ENCODE measurements at regions not wholly inside any gene's neighbourhood (a gene's known extent, or its start where the extent isn't known, plus 50 kb on each side); places are given as distances from the start of the nearest gene placed in this dataset.

- ATAC-seq (no peak), DNase-seq (no peak)
- intact Hi-C loops (cut with DNase I) = no loop called here
- Histone ChIP-seq H3K4me3 (no peak overlapping the region), H3K27ac (no peak overlapping the region), H3K9me3 (no peaks in the 10 kb centered on the region), H3K27me3 (peaks cover 0 to 2% of the 10 kb centered on the region in 2 donors), H3K4me1 (peaks cover 0 to 4% of the 10 kb centered on the region in 2 donors), H3K36me3 (no peaks in the 10 kb centered on the region)
- no peak for TF ChIP-seq CTCF (IDR thresholded peaks at IDR 0.05)
Measured at GRCh38 chr4:184941671-184942418, 76.4 kb upstream of the HELT start.

- DNase-seq (no peak), ATAC-seq (no peak)
- H3K36me3 ChIP-seq = no peaks in the 10 kb centered on the region
- H3K27me3 ChIP-seq = peaks cover 0 to 11% of the 10 kb centered on the region in 2 donors
- TF ChIP-seq CTCF (IDR thresholded peaks at IDR 0.05) = no peak
- no peak overlapping the region for H3K27ac ChIP-seq
- no peak overlapping the region for H3K4me3 ChIP-seq
- no peaks in the 10 kb centered on the region for H3K9me3 ChIP-seq
- no peaks in the 10 kb centered on the region for H3K4me1 ChIP-seq
- intact Hi-C loops (cut with DNase I) = no loop called here
Measured at GRCh38 chr4:184942444-184943425, 75.6 kb upstream of the HELT start.

GRCh38 chr4:184949020-184949419 is 69.3 kb upstream of the HELT start:
- ATAC-seq = no peak
- no peak for DNase-seq
- Histone ChIP-seq H3K27ac (no peak overlapping the region), H3K4me1 (no peaks in the 10 kb centered on the region), H3K4me3 (no peak overlapping the region), H3K27me3 (peaks cover 0 to 22% of the 10 kb centered on the region in 2 donors), H3K9me3 (no peaks in the 10 kb centered on the region), H3K36me3 (no peaks in the 10 kb centered on the region)
- TF ChIP-seq CTCF (IDR thresholded peaks at IDR 0.05) = no peak
- intact Hi-C loops (cut with DNase I) = no loop called here

GRCh38 chr4:184950117-184950830 is 68.0 kb upstream of the HELT start:
- H3K36me3 ChIP-seq = no peaks in the 10 kb centered on the region
- no peak overlapping the region for H3K4me3 ChIP-seq
- peaks cover 0 to 22% of the 10 kb centered on the region in 2 donors for H3K27me3 ChIP-seq
- no peak for ATAC-seq
- TF ChIP-seq CTCF (IDR thresholded peaks at IDR 0.05) = no peak
- no peaks in the 10 kb centered on the region for H3K9me3 ChIP-seq
- H3K4me1 ChIP-seq = no peaks in the 10 kb centered on the region
- H3K27ac ChIP-seq = no peak overlapping the region
- no peak for DNase-seq
- intact Hi-C loops (cut with DNase I) = no loop called here
